ELF-1 (cell line): ENCODE measurements at regions not wholly inside any gene's neighbourhood (a gene's known extent, or its start where the extent isn't known, plus 50 kb on each side); places are given as distances from the start of the nearest gene placed in this dataset.

Source experiments
- DNase-seq: peaks from one replicate; pipeline ENCODE4 v3.0.0-alpha.2; 2016; ENCODE audit warnings: low read depth, low spot score

DNA sequence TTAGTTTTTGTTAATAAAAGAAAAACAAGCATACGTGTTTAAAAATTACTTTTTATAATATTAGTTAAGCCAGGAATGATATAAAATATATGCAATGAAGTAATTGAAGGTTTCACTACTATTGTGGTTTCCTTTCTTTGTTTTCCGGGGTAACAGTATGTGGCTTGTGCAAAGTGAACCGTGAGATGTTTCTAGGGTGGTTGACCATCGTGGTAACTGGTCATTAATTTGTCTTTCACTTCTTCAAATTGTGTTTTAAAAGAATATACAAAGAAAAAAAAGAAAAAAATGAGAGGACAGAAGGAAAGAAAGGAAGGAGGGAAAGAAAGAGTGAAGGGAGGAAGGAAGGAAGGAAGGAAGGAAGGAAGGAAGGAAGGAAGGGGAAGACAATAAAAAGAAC lies 330.1 kb upstream of the CPXCR1 start:
- DNase-seq: no peak

GRCh38 chrX:88424071-88424470 lies 323.0 kb upstream of the CPXCR1 start:
- no peak for DNase-seq

GRCh38 chrX:88424541-88424940 lies 322.5 kb upstream of the CPXCR1 start:
- DNase-seq: no peak

GRCh38 chrX:88425739-88426138 lies 321.3 kb upstream of the CPXCR1 start:
- no peak for DNase-seq

GRCh38 chrX:88437563-88437962 lies 309.5 kb upstream of the CPXCR1 start:
- no peak for DNase-seq

- no peak for DNase-seq
Observed at GRCh38 chrX:88438209-88438608, 308.8 kb upstream of the CPXCR1 start.

GRCh38 chrX:88439935-88440334 lies 307.1 kb upstream of the CPXCR1 start:
- no peak for DNase-seq
